Astrocyte of the spinal cord (primary cell): ENCODE measurements at regions not wholly inside any gene's neighbourhood (a gene's known extent, or its start where the extent isn't known, plus 50 kb on each side); places are given as distances from the start of the nearest gene placed in this dataset.

ENCODE experiments used
- DNase-seq: peaks from one replicate; pipeline ENCODE4 v3.0.0; 2011; ENCODE audit warnings: low read depth, low spot score
- H3K4me3 ChIP-seq: 2 replicates; pipeline ENCODE4 v1.5.1; 2011; ENCODE audit warnings: low read depth, mild to moderate bottlenecking, low read length, moderate library complexity
- CTCF ChIP-seq: IDR thresholded peaks from 2 replicates; pipeline ENCODE4 v1.5.1; 2012; ENCODE audit warnings: low read depth, mild to moderate bottlenecking, low read length, inconsistent platforms
- in situ Hi-C: cut with HindIII; loops from 2 replicates; pipeline ENCODE4 v1.10.0; 2017; ENCODE audit warnings: low sequenced_read_pairs

GRCh38 chr1:217205578-217205977 is 425.3 kb downstream of the GPATCH2 start:
- no peak for DNase-seq
- H3K4me3 ChIP-seq: no peak overlapping the region
- TF ChIP-seq CTCF: no peak
- in situ Hi-C loops: no loop called here

GRCh38 chr1:217196616-217197015 is 434.3 kb downstream of the GPATCH2 start:
- in situ Hi-C loops: no loop called here

GRCh38 chr1:217193151-217193550 is 437.7 kb downstream of the GPATCH2 start:
- TF ChIP-seq CTCF: no peak
- DNase-seq: no peak
- in situ Hi-C loops: no loop called here
- no peak overlapping the region for H3K4me3 ChIP-seq

More at GRCh38 chr1:217196616-217197015, 434.3 kb downstream of the GPATCH2 start:
- no peak overlapping the region for H3K4me3 ChIP-seq
- no peak for DNase-seq
- no peak for TF ChIP-seq CTCF

GRCh38 chr1:217191441-217191840 is 439.4 kb downstream of the GPATCH2 start:
- no peak for DNase-seq
- in situ Hi-C loops: no loop called here
- no peak overlapping the region for H3K4me3 ChIP-seq
- no peak for TF ChIP-seq CTCF

- no peak overlapping the region for H3K4me3 ChIP-seq
- in situ Hi-C loops: no loop called here
- TF ChIP-seq CTCF: no peak
These were observed 440.5 kb downstream of the GPATCH2 start for GRCh38 chr1:217190359-217190758.

GRCh38 chr1:217189362-217189761 is 441.5 kb downstream of the GPATCH2 start:
- no peak for DNase-seq
- in situ Hi-C loops: no loop called here
- no peak for TF ChIP-seq CTCF
- H3K4me3 ChIP-seq: no peak overlapping the region

More at GRCh38 chr1:217190359-217190758, 440.5 kb downstream of the GPATCH2 start:
- no peak for DNase-seq
